Neural cell (in vitro differentiated cells): ENCODE measurements at regions not wholly inside any gene's neighbourhood (a gene's known extent, or its start where the extent isn't known, plus 50 kb on each side); places are given as distances from the start of the nearest gene placed in this dataset.

Experiments
- POLR2AphosphoS5 ChIP-seq: IDR thresholded peaks from 2 replicates; pipeline ENCODE4 v1.6.1; 2012
- TF ChIP-seq, protein P1 (sequence below): fragments of 450-650 bp; IDR thresholded peaks from 2 replicates; pipeline ENCODE4 v1.5.1; 2014; ENCODE audit warnings: antibody characterized with exemption, mild to moderate bottlenecking, moderate library complexity; ENCODE audit not compliant: poor library complexity, severe bottlenecking
- TF ChIP-seq, protein P2 (sequence below): IDR thresholded peaks from 2 replicates; pipeline ENCODE4 v1.6.1; 2012; ENCODE audit warnings: borderline replicate concordance

DNA sequence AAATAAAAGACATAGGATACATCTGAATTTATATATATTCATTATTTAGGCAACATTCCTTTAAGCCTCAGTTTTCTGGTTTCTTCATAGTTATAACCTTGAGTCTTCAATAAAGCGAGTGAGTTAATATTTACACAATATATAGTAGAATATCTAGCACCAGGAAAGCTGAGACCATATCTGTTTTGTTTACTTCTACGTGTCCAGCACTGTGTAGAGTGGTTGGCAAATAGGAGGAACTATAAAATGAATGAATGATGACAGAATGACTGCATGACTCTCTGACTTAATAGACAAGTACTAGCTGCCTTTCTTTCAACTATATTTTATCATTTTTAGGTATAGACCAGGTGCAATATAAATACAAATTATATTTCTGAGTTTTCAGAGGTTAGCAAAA is 197.8 kb upstream of the RBMS3 start:
- TF ChIP-seq, protein P1, sequence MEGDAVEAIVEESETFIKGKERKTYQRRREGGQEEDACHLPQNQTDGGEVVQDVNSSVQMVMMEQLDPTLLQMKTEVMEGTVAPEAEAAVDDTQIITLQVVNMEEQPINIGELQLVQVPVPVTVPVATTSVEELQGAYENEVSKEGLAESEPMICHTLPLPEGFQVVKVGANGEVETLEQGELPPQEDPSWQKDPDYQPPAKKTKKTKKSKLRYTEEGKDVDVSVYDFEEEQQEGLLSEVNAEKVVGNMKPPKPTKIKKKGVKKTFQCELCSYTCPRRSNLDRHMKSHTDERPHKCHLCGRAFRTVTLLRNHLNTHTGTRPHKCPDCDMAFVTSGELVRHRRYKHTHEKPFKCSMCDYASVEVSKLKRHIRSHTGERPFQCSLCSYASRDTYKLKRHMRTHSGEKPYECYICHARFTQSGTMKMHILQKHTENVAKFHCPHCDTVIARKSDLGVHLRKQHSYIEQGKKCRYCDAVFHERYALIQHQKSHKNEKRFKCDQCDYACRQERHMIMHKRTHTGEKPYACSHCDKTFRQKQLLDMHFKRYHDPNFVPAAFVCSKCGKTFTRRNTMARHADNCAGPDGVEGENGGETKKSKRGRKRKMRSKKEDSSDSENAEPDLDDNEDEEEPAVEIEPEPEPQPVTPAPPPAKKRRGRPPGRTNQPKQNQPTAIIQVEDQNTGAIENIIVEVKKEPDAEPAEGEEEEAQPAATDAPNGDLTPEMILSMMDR, result no peak
- TF ChIP-seq, protein P2, sequence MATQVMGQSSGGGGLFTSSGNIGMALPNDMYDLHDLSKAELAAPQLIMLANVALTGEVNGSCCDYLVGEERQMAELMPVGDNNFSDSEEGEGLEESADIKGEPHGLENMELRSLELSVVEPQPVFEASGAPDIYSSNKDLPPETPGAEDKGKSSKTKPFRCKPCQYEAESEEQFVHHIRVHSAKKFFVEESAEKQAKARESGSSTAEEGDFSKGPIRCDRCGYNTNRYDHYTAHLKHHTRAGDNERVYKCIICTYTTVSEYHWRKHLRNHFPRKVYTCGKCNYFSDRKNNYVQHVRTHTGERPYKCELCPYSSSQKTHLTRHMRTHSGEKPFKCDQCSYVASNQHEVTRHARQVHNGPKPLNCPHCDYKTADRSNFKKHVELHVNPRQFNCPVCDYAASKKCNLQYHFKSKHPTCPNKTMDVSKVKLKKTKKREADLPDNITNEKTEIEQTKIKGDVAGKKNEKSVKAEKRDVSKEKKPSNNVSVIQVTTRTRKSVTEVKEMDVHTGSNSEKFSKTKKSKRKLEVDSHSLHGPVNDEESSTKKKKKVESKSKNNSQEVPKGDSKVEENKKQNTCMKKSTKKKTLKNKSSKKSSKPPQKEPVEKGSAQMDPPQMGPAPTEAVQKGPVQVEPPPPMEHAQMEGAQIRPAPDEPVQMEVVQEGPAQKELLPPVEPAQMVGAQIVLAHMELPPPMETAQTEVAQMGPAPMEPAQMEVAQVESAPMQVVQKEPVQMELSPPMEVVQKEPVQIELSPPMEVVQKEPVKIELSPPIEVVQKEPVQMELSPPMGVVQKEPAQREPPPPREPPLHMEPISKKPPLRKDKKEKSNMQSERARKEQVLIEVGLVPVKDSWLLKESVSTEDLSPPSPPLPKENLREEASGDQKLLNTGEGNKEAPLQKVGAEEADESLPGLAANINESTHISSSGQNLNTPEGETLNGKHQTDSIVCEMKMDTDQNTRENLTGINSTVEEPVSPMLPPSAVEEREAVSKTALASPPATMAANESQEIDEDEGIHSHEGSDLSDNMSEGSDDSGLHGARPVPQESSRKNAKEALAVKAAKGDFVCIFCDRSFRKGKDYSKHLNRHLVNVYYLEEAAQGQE, result no peak
- no peak for TF ChIP-seq POLR2AphosphoS5
